ENCODE measurements at regions not wholly inside any gene's neighbourhood (a gene's known extent, or its start where the extent isn't known, plus 50 kb on each side); places are given as distances from the start of the nearest gene placed in this dataset.

GRCh38 chr15:57767481-57767880 lies 61.0 kb downstream of the POLR2M start:
- H3K4me1 ChIP-seq = no peaks in the 10 kb centered on the region
- intact Hi-C loops (cut with DNase I) = no loop called here
- no peaks in the 10 kb centered on the region for H3K27me3 ChIP-seq
- no peak overlapping the region for H3K4me3 ChIP-seq
- DNase-seq (no peak), ATAC-seq (no peak)
- no peaks in the 10 kb centered on the region for H3K36me3 ChIP-seq
- TF ChIP-seq CTCF (IDR thresholded peaks at IDR 0.05) = no peak
- no peaks in the 10 kb centered on the region for H3K9me3 ChIP-seq
- no peak overlapping the region for H3K27ac ChIP-seq

GRCh38 chr15:57769266-57769665 lies 62.8 kb downstream of the POLR2M start:
- no peaks in the 10 kb centered on the region for H3K4me1 ChIP-seq
- no peak for DNase-seq
- H3K9me3 ChIP-seq = no peaks in the 10 kb centered on the region
- H3K27me3 ChIP-seq = no peaks in the 10 kb centered on the region
- no peak for TF ChIP-seq CTCF (IDR thresholded peaks at IDR 0.05)
- no peak overlapping the region for H3K27ac ChIP-seq
- no peaks in the 10 kb centered on the region for H3K36me3 ChIP-seq
- intact Hi-C loops (cut with DNase I) = no loop called here
- no peak overlapping the region for H3K4me3 ChIP-seq
- ATAC-seq = peak; percentile 43

GRCh38 chr15:57770495-57770894 lies 64.0 kb downstream of the POLR2M start:
- no peak for TF ChIP-seq CTCF (IDR thresholded peaks at IDR 0.05)
- H3K4me3 ChIP-seq = no peak overlapping the region
- H3K4me1 ChIP-seq = no peaks in the 10 kb centered on the region
- H3K36me3 ChIP-seq = no peaks in the 10 kb centered on the region
- no peaks in the 10 kb centered on the region for H3K9me3 ChIP-seq
- ATAC-seq (no peak), DNase-seq (no peak)
- H3K27ac ChIP-seq = no peak overlapping the region
- no peaks in the 10 kb centered on the region for H3K27me3 ChIP-seq
- intact Hi-C loops (cut with DNase I) = no loop called here

GRCh38 chr15:57772223-57772957 lies 65.9 kb downstream of the POLR2M start:
- no peak overlapping the region for H3K27ac ChIP-seq
- no peak overlapping the region for H3K4me3 ChIP-seq
- intact Hi-C loops (cut with DNase I) = no loop called here
- H3K36me3 ChIP-seq = no peaks in the 10 kb centered on the region
- no peak for TF ChIP-seq CTCF (IDR thresholded peaks at IDR 0.05)
- no peak for DNase-seq
- no peaks in the 10 kb centered on the region for H3K27me3 ChIP-seq
- no peaks in the 10 kb centered on the region for H3K9me3 ChIP-seq
- H3K4me1 ChIP-seq = no peaks in the 10 kb centered on the region
- no peak for ATAC-seq

GRCh38 chr15:57773051-57773450 lies 66.5 kb downstream of the POLR2M start:
- Histone ChIP-seq H3K4me3 (no peak overlapping the region), H3K27ac (no peak overlapping the region), H3K4me1 (no peaks in the 10 kb centered on the region), H3K27me3 (no peaks in the 10 kb centered on the region), H3K36me3 (no peaks in the 10 kb centered on the region), H3K9me3 (no peaks in the 10 kb centered on the region)
- DNase-seq = no peak
- intact Hi-C loops (cut with DNase I) = no loop called here
- TF ChIP-seq CTCF (IDR thresholded peaks at IDR 0.05) = no peak
- ATAC-seq = no peak

GRCh38 chr15:57777003-57777402 lies 70.5 kb downstream of the POLR2M start:
- no peaks in the 10 kb centered on the region for H3K9me3 ChIP-seq
- H3K4me1 ChIP-seq = no peaks in the 10 kb centered on the region
- H3K4me3 ChIP-seq = no peak overlapping the region
- DNase-seq (no peak), ATAC-seq (no peak)
- H3K36me3 ChIP-seq = no peaks in the 10 kb centered on the region
- H3K27ac ChIP-seq = no peak overlapping the region
- no peaks in the 10 kb centered on the region for H3K27me3 ChIP-seq
- no peak for TF ChIP-seq CTCF (IDR thresholded peaks at IDR 0.05)
- intact Hi-C loops (cut with DNase I) = no loop called here
